22Rv1 (cell line): ENCODE measurements at regions not wholly inside any gene's neighbourhood (a gene's known extent, or its start where the extent isn't known, plus 50 kb on each side); places are given as distances from the start of the nearest gene placed in this dataset.
"Not testable (repeated sequence)": the region's sequence is repeated elsewhere in the genome, so short reads cannot be mapped to it uniquely, and the experiment has no call there.

ENCODE experiments used
- H3K27ac ChIP-seq: fragments of 450-650 bp; 2 replicates; pipeline ENCODE4 v1.5.1; 2017
- CTCF ChIP-seq: fragments of 450-650 bp; IDR thresholded peaks from 2 replicates; pipeline ENCODE4 v1.5.1; 2017; ENCODE audit warnings: mild to moderate bottlenecking
- ZFX ChIP-seq: fragments of 450-650 bp; IDR thresholded peaks from 2 replicates; pipeline ENCODE4 v1.6.1; 2017; ENCODE audit warnings: antibody characterized with exemption, borderline replicate concordance

GRCh38 chr6:120951258-120951657 lies 383.0 kb downstream of the TBC1D32 start:
- H3K27ac ChIP-seq, result no peak overlapping the region
- TF ChIP-seq ZFX, result no peak
- no peak for TF ChIP-seq CTCF

GRCh38 chr6:120947111-120947510 lies 387.2 kb downstream of the TBC1D32 start:
- H3K27ac ChIP-seq, result no peak overlapping the region
- no peak for TF ChIP-seq ZFX
- TF ChIP-seq CTCF, result no peak

GRCh38 chr6:120945905-120946594 lies 388.2 kb downstream of the TBC1D32 start:
- no peak overlapping the region for H3K27ac ChIP-seq
- TF ChIP-seq CTCF, result no peak
- TF ChIP-seq ZFX, result no peak

- H3K27ac ChIP-seq, result no peak overlapping the region
- no peak for TF ChIP-seq CTCF
- no peak for TF ChIP-seq ZFX
These were observed 395.3 kb downstream of the TBC1D32 start for GRCh38 chr6:120938876-120939472.

GRCh38 chr6:120938164-120938875 lies 396.0 kb downstream of the TBC1D32 start:
- TF ChIP-seq CTCF (no peak), ZFX (no peak)
- no peak overlapping the region for H3K27ac ChIP-seq

GRCh38 chr6:120935908-120936307 lies 398.4 kb downstream of the TBC1D32 start:
- H3K27ac ChIP-seq, result no peak overlapping the region
- TF ChIP-seq CTCF (no peak), ZFX (no peak)

- H3K27ac ChIP-seq, result no peak overlapping the region
These were observed 399.3 kb downstream of the TBC1D32 start for GRCh38 chr6:120935016-120935415.

GRCh38 chr6:120931520-120932180 lies 402.6 kb downstream of the TBC1D32 start:
- not testable (repeated sequence) for H3K27ac ChIP-seq

More at GRCh38 chr6:120935016-120935415, 399.3 kb downstream of the TBC1D32 start:
- TF ChIP-seq CTCF (no peak), ZFX (no peak)

GRCh38 chr6:120930500-120930899 lies 403.8 kb downstream of the TBC1D32 start:
- not testable (repeated sequence) for H3K27ac ChIP-seq
